ENCODE measurements at regions not wholly inside any gene's neighbourhood (a gene's known extent, or its start where the extent isn't known, plus 50 kb on each side); places are given as distances from the start of the nearest gene placed in this dataset.

GRCh38 chr1:215292932-215293331, 210.4 kb downstream of the KCNK2 start (continued):
- TF ChIP-seq SALL2 (tag by site-specific recombination; IDR thresholded peaks at IDR 0.05; ENCODE audit: borderline replicate concordance) (no peak), ZSCAN16 (tag by site-specific recombination; IDR thresholded peaks at IDR 0.05) (no peak), ZNF596 (tag by site-specific recombination; IDR thresholded peaks at IDR 0.05) (no peak), ZNF19 (tag by site-specific recombination; IDR thresholded peaks at IDR 0.05; ENCODE audit: low read depth) (no peak), BCL6B (tag by site-specific recombination; IDR thresholded peaks at IDR 0.05) (no peak), GLIS2 (tag by site-specific recombination; IDR thresholded peaks at IDR 0.05) (no peak), ZNF664 (tag by site-specific recombination; IDR thresholded peaks at IDR 0.05) (no peak), PRDM6 (tag by site-specific recombination; IDR thresholded peaks at IDR 0.05) (no peak)

GRCh38 chr1:215306426-215306825, 223.9 kb downstream of the KCNK2 start:
- CTCF ChIA-PET: no interaction called here
- TF ChIP-seq ZNF155 (tag by site-specific recombination; IDR thresholded peaks at IDR 0.05): no peak
- no peak for TF ChIP-seq KLF17 (tag by site-specific recombination; IDR thresholded peaks at IDR 0.05)
- no peak for TF ChIP-seq ZNF138 (tag by site-specific recombination; IDR thresholded peaks at IDR 0.05; ENCODE audit: borderline replicate concordance)
- no peak for TF ChIP-seq ZSCAN4 (tag by site-specific recombination; IDR thresholded peaks at IDR 0.05)
- no peak for TF ChIP-seq FEZF1 (tag by site-specific recombination; IDR thresholded peaks at IDR 0.05)
- H3K4me3 ChIP-seq (ENCODE audit: low read depth, low read length): no peak overlapping the region
- no peaks in the 10 kb centered on the region for H3K9me3 ChIP-seq (ENCODE audit: control insufficient read depth, insufficient read depth, low read depth, low read length)
- no peaks in the 10 kb centered on the region for H3K4me1 ChIP-seq (ENCODE audit: control insufficient read depth, insufficient read depth, low read length)
- POLR2A ChIA-PET: no interaction called here
- H3K27ac ChIP-seq (ENCODE audit: extremely low read depth, low read depth, low read length): no peak overlapping the region
- H3K36me3 ChIP-seq (ENCODE audit: control insufficient read depth in 2 of 2, insufficient read depth in 1 of 2, low read length in 2 of 2): no peaks in the 10 kb centered on the region

GRCh38 chr1:215321802-215322201, 239.3 kb downstream of the KCNK2 start:
- CTCF ChIA-PET: no interaction called here
- no peak overlapping the region for H3K27ac ChIP-seq (ENCODE audit: extremely low read depth, low read depth, low read length)
- no peaks in the 10 kb centered on the region for H3K4me1 ChIP-seq (ENCODE audit: control insufficient read depth, insufficient read depth, low read length)
- no peak overlapping the region for H3K4me3 ChIP-seq (ENCODE audit: low read depth, low read length)
- no peaks in the 10 kb centered on the region for H3K9me3 ChIP-seq (ENCODE audit: control insufficient read depth, insufficient read depth, low read depth, low read length)
- H3K36me3 ChIP-seq (ENCODE audit: control insufficient read depth in 2 of 2, insufficient read depth in 1 of 2, low read length in 2 of 2): no peaks in the 10 kb centered on the region
- POLR2A ChIA-PET: no interaction called here
- TF ChIP-seq BCL6B (tag by site-specific recombination; IDR thresholded peaks at IDR 0.05) (no peak), ZNF514 (tag by site-specific recombination; IDR thresholded peaks at IDR 0.05) (no peak), ZNF2 (tag by site-specific recombination; IDR thresholded peaks at IDR 0.05) (no peak), ZNF112 (tag by site-specific recombination; IDR thresholded peaks at IDR 0.05) (no peak), ZNF561 (tag by site-specific recombination; IDR thresholded peaks at IDR 0.05; ENCODE audit: borderline replicate concordance) (no peak), ZNF398 (tag by site-specific recombination; IDR thresholded peaks at IDR 0.05) (no peak), ZBTB6 (tag by site-specific recombination; IDR thresholded peaks at IDR 0.05) (no peak), SCRT2 (tag by site-specific recombination; IDR thresholded peaks at IDR 0.05) (no peak), ZNF23 (tag by site-specific recombination; IDR thresholded peaks at IDR 0.05; ENCODE audit: borderline replicate concordance) (no peak), ZNF580 (tag by site-specific recombination; IDR thresholded peaks at IDR 0.05) (no peak), ZNF433 (tag by site-specific recombination; IDR thresholded peaks at IDR 0.05; ENCODE audit: low read depth) (no peak), FEZF1 (tag by site-specific recombination; IDR thresholded peaks at IDR 0.05) (no peak)

Measured in HEK293 (cell line).